ENCODE measurements at regions not wholly inside any gene's neighbourhood (a gene's known extent, or its start where the extent isn't known, plus 50 kb on each side); places are given as distances from the start of the nearest gene placed in this dataset.

- no peak for TF ChIP-seq POLR2AphosphoS5 (IDR thresholded peaks at IDR 0.05)
- TF ChIP-seq REST (IDR thresholded peaks at IDR 0.05; ENCODE audit: borderline replicate concordance), result no peak
- TF ChIP-seq, protein P1, sequence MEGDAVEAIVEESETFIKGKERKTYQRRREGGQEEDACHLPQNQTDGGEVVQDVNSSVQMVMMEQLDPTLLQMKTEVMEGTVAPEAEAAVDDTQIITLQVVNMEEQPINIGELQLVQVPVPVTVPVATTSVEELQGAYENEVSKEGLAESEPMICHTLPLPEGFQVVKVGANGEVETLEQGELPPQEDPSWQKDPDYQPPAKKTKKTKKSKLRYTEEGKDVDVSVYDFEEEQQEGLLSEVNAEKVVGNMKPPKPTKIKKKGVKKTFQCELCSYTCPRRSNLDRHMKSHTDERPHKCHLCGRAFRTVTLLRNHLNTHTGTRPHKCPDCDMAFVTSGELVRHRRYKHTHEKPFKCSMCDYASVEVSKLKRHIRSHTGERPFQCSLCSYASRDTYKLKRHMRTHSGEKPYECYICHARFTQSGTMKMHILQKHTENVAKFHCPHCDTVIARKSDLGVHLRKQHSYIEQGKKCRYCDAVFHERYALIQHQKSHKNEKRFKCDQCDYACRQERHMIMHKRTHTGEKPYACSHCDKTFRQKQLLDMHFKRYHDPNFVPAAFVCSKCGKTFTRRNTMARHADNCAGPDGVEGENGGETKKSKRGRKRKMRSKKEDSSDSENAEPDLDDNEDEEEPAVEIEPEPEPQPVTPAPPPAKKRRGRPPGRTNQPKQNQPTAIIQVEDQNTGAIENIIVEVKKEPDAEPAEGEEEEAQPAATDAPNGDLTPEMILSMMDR (IDR thresholded peaks at IDR 0.05; ENCODE audit: poor library complexity, severe bottlenecking), result no peak
- TF ChIP-seq TAF1 (IDR thresholded peaks at IDR 0.05; ENCODE audit: low read depth), result no peak
- TF ChIP-seq EP300 (conservative IDR thresholded peaks at IDR 0.05; ENCODE audit: poor library complexity, severe bottlenecking), result no peak
- no peak for TF ChIP-seq EZH2 (IDR thresholded peaks at IDR 0.05; ENCODE audit: borderline replicate concordance, insufficient read depth, low read length, poor library complexity, severe bottlenecking)
These were observed 72.8 kb downstream of the HES1 start for GRCh38 chr3:194208709-194209108.

Data from neural cell (in vitro differentiated cells).